ENCODE measurements at regions not wholly inside any gene's neighbourhood (a gene's known extent, or its start where the extent isn't known, plus 50 kb on each side); places are given as distances from the start of the nearest gene placed in this dataset.

DNA sequence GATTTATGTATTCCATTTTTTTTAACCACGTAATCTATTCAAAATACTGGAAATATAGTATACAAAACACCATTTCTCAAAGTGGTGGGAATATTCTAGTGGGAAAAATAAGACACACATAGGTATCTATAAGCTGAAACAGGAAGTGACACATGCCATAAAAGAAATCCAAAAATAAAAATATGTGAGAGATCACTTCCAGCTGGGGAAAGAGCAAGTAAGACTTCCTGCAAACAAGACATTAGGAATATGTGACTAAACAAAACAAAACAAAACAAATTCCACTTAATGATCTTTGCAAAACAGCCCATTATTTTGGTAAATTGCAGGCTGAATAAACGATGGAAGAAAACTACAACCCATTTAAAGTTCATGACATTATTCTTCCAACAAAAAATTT, 107.3 kb upstream of the CEP126 start:
- TF ChIP-seq CTCF (conservative IDR thresholded peaks at IDR 0.05), result no peak
- Mint-ChIP-seq H3K36me3 (ENCODE audit: low read depth) (no peaks in the 10 kb centered on the region), H3K27ac (no peak overlapping the region), H3K4me1 (no peaks in the 10 kb centered on the region), H3K27me3 (ENCODE audit: insufficient read depth) (no peaks in the 10 kb centered on the region), H3K4me3 (no peak overlapping the region), H3K9me3 (no peaks in the 10 kb centered on the region)
- Histone ChIP-seq H3K36me3 (ENCODE audit: control insufficient read depth, insufficient read depth, low read length) (no peaks in the 10 kb centered on the region), H3K4me1 (ENCODE audit: control insufficient read depth, insufficient read depth, low read length) (no peaks in the 10 kb centered on the region), H3K4me3 (ENCODE audit: low read length) (no peak overlapping the region), H3K27ac (ENCODE audit: low read depth, low read length) (no peak overlapping the region), H3K27me3 (ENCODE audit: control insufficient read depth, insufficient read depth, low read length, poor library complexity, severe bottlenecking) (no peaks in the 10 kb centered on the region), H3K9ac (ENCODE audit: extremely low read depth, low read length, poor library complexity, severe bottlenecking) (no peak overlapping the region), H3K9me3 (ENCODE audit: control insufficient read depth, low read length) (no peaks in the 10 kb centered on the region)
- 81% methylated on average over 1 of the region's 2 CpGs; no CpG with 5 or more reads in 1 of the 2 experiments for WGBS, 2 experiments (ENCODE audit: insufficient coverage in 1 of 2, insufficient read length in 1 of 2)
- no peak for DNase-seq

DNA sequence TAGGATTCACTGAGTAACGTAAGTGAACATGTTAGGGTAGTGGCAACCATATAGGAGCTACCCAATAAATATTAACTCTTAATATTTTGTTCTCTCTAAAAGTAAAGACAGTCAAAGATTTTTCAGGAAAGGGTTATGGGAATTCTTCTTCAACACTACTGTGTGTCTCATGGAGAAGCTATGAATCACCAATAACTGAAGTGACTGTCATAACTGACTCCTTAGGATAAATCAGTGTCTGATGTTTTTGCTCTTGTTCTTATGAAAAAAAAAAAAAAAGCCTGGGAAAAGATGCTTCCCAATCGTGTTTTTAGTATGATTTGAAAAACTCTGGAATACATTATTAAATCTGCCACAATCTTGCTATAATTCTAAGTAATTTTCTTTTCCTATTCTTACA, 111.2 kb upstream of the CEP126 start:
- Mint-ChIP-seq H3K9me3 (peaks cover 7% of the 10 kb centered on the region), H3K27me3 (ENCODE audit: insufficient read depth) (no peaks in the 10 kb centered on the region), H3K4me3 (no peak overlapping the region), H3K27ac (no peak overlapping the region), H3K36me3 (ENCODE audit: low read depth) (no peaks in the 10 kb centered on the region), H3K4me1 (no peaks in the 10 kb centered on the region)
- Histone ChIP-seq H3K36me3 (ENCODE audit: control insufficient read depth, insufficient read depth, low read length) (no peaks in the 10 kb centered on the region), H3K9me3 (ENCODE audit: control insufficient read depth, low read length) (no peaks in the 10 kb centered on the region), H3K27me3 (ENCODE audit: control insufficient read depth, insufficient read depth, low read length, poor library complexity, severe bottlenecking) (no peaks in the 10 kb centered on the region), H3K4me3 (ENCODE audit: low read length) (no peak overlapping the region), H3K9ac (ENCODE audit: extremely low read depth, low read length, poor library complexity, severe bottlenecking) (no peak overlapping the region), H3K4me1 (ENCODE audit: control insufficient read depth, insufficient read depth, low read length) (no peaks in the 10 kb centered on the region), H3K27ac (ENCODE audit: low read depth, low read length) (no peak overlapping the region)
- no peak for DNase-seq
- WGBS, 2 experiments (ENCODE audit: insufficient coverage in 1 of 2, insufficient read length in 1 of 2), result no CpG with 5 or more reads among the region's 2 CpGs
- TF ChIP-seq CTCF (conservative IDR thresholded peaks at IDR 0.05), result no peak

GRCh38 chr11:101797335-101797734, 117.5 kb upstream of the CEP126 start:
- H3K27ac ChIP-seq (ENCODE audit: low read depth, low read length), result no peak overlapping the region
- no peak overlapping the region for H3K4me3 Mint-ChIP-seq
- no peak overlapping the region for H3K27ac Mint-ChIP-seq
- WGBS, 2 experiments (ENCODE audit: insufficient coverage in 1 of 2, insufficient read length in 1 of 2), result 100% methylated on average over 1 of the region's 1 CpG
- no peak for DNase-seq
- H3K9me3 ChIP-seq (ENCODE audit: control insufficient read depth, low read length), result no peaks in the 10 kb centered on the region
- no peak overlapping the region for H3K9ac ChIP-seq (ENCODE audit: extremely low read depth, low read length, poor library complexity, severe bottlenecking)
- TF ChIP-seq CTCF (conservative IDR thresholded peaks at IDR 0.05), result no peak
- H3K9me3 Mint-ChIP-seq, result peaks cover 7% of the 10 kb centered on the region
- peaks cover 2% of the 10 kb centered on the region for H3K4me1 Mint-ChIP-seq
- H3K36me3 Mint-ChIP-seq (ENCODE audit: low read depth), result no peaks in the 10 kb centered on the region
- H3K27me3 ChIP-seq (ENCODE audit: control insufficient read depth, insufficient read depth, low read length, poor library complexity, severe bottlenecking), result no peaks in the 10 kb centered on the region
- no peaks in the 10 kb centered on the region for H3K27me3 Mint-ChIP-seq (ENCODE audit: insufficient read depth)
- H3K4me3 ChIP-seq (ENCODE audit: low read length), result no peak overlapping the region
- H3K36me3 ChIP-seq (ENCODE audit: control insufficient read depth, insufficient read depth, low read length), result no peaks in the 10 kb centered on the region
- H3K4me1 ChIP-seq (ENCODE audit: control insufficient read depth, insufficient read depth, low read length), result no peaks in the 10 kb centered on the region
